ENCODE measurements at regions not wholly inside any gene's neighbourhood (a gene's known extent, or its start where the extent isn't known, plus 50 kb on each side); places are given as distances from the start of the nearest gene placed in this dataset.

GRCh38 chr9:108591121-108591520 is 264.7 kb downstream of the ACTL7B start:
- no peaks in the 10 kb centered on the region for H3K9me1 ChIP-seq (ENCODE audit: insufficient read depth, low read length)
- WGBS, 2 experiments (ENCODE audit: extremely low coverage in 2 of 2, insufficient read length in 1 of 2) = no CpG with 5 or more reads among the region's 1 CpG
- H3K36me3 ChIP-seq (ENCODE audit: control insufficient read depth, insufficient read depth, low read length) = no peaks in the 10 kb centered on the region
- H2AFZ ChIP-seq (replicated peaks; ENCODE audit: low read length, poor library complexity) = no peak overlapping the region
- no peak overlapping the region for H3K18ac ChIP-seq (ENCODE audit: low read depth, low read length)
- H3K56ac ChIP-seq (ENCODE audit: extremely low read depth, insufficient read depth, low read length) = no peak overlapping the region
- no peak overlapping the region for H4K5ac ChIP-seq (ENCODE audit: low read depth, low read length)
- H3K27me3 ChIP-seq (ENCODE audit: control insufficient read depth, insufficient read depth, low read length) = peaks cover 3% of the 10 kb centered on the region
- H4K91ac ChIP-seq (ENCODE audit: insufficient read depth, low read depth, low read length) = no peak overlapping the region
- dilution Hi-C loops (cut with HindIII; ENCODE audit: low sequenced_read_pairs, unreplicated experiment) (no loop called here), intact Hi-C loops (cut with micrococcal nuclease) (no loop called here), in situ Hi-C loops (cut with MboI; ENCODE audit: low sequenced_read_pairs) (no loop called here)
- ATAC-seq (ENCODE audit: low read depth) (no peak), DNase-seq (no peak)
- H3K4me3 ChIP-seq (ENCODE audit: insufficient read depth, low read depth, low read length) = no peak overlapping the region
- TF ChIP-seq FOS (IDR thresholded peaks at IDR 0.05; ENCODE audit: low read depth, low read length) (no peak), BHLHE40 (IDR thresholded peaks at IDR 0.05; ENCODE audit: low read depth, low read length) (no peak), MAZ (IDR thresholded peaks at IDR 0.05; ENCODE audit: borderline replicate concordance, low read depth, low read length) (no peak), CHD1 (IDR thresholded peaks at IDR 0.05; ENCODE audit: low read depth, low read length) (no peak), SMC3 (IDR thresholded peaks at IDR 0.05; ENCODE audit: low read depth, low read length) (no peak), RFX5 (IDR thresholded peaks at IDR 0.05; ENCODE audit: low read depth, low read length) (no peak), RCOR1 (IDR thresholded peaks at IDR 0.05; ENCODE audit: insufficient replicate concordance, low read length) (no peak), CEBPB (IDR thresholded peaks at IDR 0.05; ENCODE audit: low read depth, low read length) (no peak), USF2 (IDR thresholded peaks at IDR 0.05; ENCODE audit: low read depth, low read length) (no peak), ELK1 (IDR thresholded peaks at IDR 0.05; ENCODE audit: borderline replicate concordance, low read depth, low read length) (no peak), CTCF (conservative IDR thresholded peaks at IDR 0.05; ENCODE audit: low read depth, low read length) (no peak), RAD21 (IDR thresholded peaks at IDR 0.05; ENCODE audit: low read length) (no peak), NFE2L2 (IDR thresholded peaks at IDR 0.05; ENCODE audit: low read depth, low read length) (no peak), POLR2A (IDR thresholded peaks at IDR 0.05; ENCODE audit: low read depth, low read length) (no peak), MAFK (IDR thresholded peaks at IDR 0.05; ENCODE audit: low read depth, low read length) (no peak)
- H3K4me2 ChIP-seq (ENCODE audit: low read depth, low read length) = no peak overlapping the region
- no peak overlapping the region for H3K9ac ChIP-seq (ENCODE audit: low read depth, low read length)
- no peak overlapping the region for H4K8ac ChIP-seq (ENCODE audit: low read depth in 2 of 2, low read length in 2 of 2)
- H3K9me3 ChIP-seq (ENCODE audit: control insufficient read depth, insufficient read depth, low read length) = no peaks in the 10 kb centered on the region
- POLR2A ChIA-PET (ENCODE audit: unreplicated experiment) = no interaction called here
- H2BK15ac ChIP-seq (ENCODE audit: low read depth, low read length) = no peak overlapping the region
- H4K20me1 ChIP-seq (ENCODE audit: insufficient read depth, low read length) = no peaks in the 10 kb centered on the region
- no peak overlapping the region for H2BK120ac ChIP-seq (ENCODE audit: low read depth, low read length)
- H2AK5ac ChIP-seq (ENCODE audit: low read depth, low read length) = no peak overlapping the region
- CTCF ChIA-PET = no interaction called here
- no peak overlapping the region for H3K23ac ChIP-seq (ENCODE audit: low read depth, low read length)
- H2BK5ac ChIP-seq (ENCODE audit: low read depth, low read length, poor library complexity, severe bottlenecking) = no peak overlapping the region
- H3K14ac ChIP-seq (replicated peaks; ENCODE audit: low read depth, low read length) = no peak overlapping the region
- no peak overlapping the region for H3K27ac ChIP-seq (ENCODE audit: insufficient read depth, low read length)
- no peaks in the 10 kb centered on the region for H3K79me1 ChIP-seq (ENCODE audit: low read depth in 1 of 2, low read length in 2 of 2)
- H3K4ac ChIP-seq (ENCODE audit: low read depth, low read length) = no peak overlapping the region
- no peaks in the 10 kb centered on the region for H3K4me1 ChIP-seq (ENCODE audit: control insufficient read depth, insufficient read depth, low read length)
- H2BK20ac ChIP-seq (ENCODE audit: low read depth, low read length) = no peak overlapping the region
- no peak overlapping the region for H2AK9ac ChIP-seq (replicated peaks; ENCODE audit: low read depth, low read length, poor library complexity)
- BruUV-seq (replicated peaks) = no TSS peak
